IMR-90 (cell line): ENCODE measurements at regions not wholly inside any gene's neighbourhood (a gene's known extent, or its start where the extent isn't known, plus 50 kb on each side); places are given as distances from the start of the nearest gene placed in this dataset.

Source experiments
- ATAC-seq: fragments of 200-7000 bp; cut with Tn5 transposase; 2 replicates; pipeline ENCODE4 v1.9.1; 2020; ENCODE audit warnings: low read depth, mild to moderate bottlenecking, moderate library complexity
- BruUV-seq: library from RNA; stranded (reverse); fragments of 400-500 nt; replicated peaks from 2 replicates; lab custom pipeline; 2021; lab: Mats Ljungman, UMichigan
- CTCF ChIA-PET: fragments of 300-600 bp; formaldehyde crosslinking; extraction: SDS; loops from one replicate; lab custom pipeline; 2021; ENCODE audit warnings: antibody characterized with exemption; lab: Yijun Ruan, JAX
- POLR2A ChIA-PET: fragments of 300-600 bp; sonication (Branson Sonifier 250); formaldehyde crosslinking; loops from one replicate; lab custom pipeline; 2022; ENCODE audit warnings: antibody characterized with exemption; ENCODE audit not compliant: unreplicated experiment; lab: Charles Lee
- DNase-seq: peaks from one replicate; pipeline ENCODE4 v3.0.0; 2013
- H2AFZ ChIP-seq: replicated peaks from 2 replicates; pipeline ENCODE3; 2013; ENCODE audit warnings: low read length, mild to moderate bottlenecking; ENCODE audit not compliant: poor library complexity
- H2AK5ac ChIP-seq: 2 replicates; pipeline ENCODE4 v1.6.1; 2013; ENCODE audit warnings: low read depth, low read length, inconsistent platforms
- H2AK9ac ChIP-seq: replicated peaks from 2 replicates; pipeline ENCODE3; 2013; ENCODE audit warnings: mild to moderate bottlenecking, low read depth, low read length, moderate library complexity; ENCODE audit not compliant: poor library complexity
- H2BK120ac ChIP-seq: 2 replicates; pipeline ENCODE4 v1.6.1; 2013; ENCODE audit warnings: low read depth, low read length, inconsistent platforms
- H2BK15ac ChIP-seq: 3 replicates; pipeline ENCODE4 v1.6.1; 2013; ENCODE audit warnings: low read depth, low read length, inconsistent platforms
- H2BK20ac ChIP-seq: 2 replicates; pipeline ENCODE4 v1.6.1; 2013; ENCODE audit warnings: low read depth, mild to moderate bottlenecking, inconsistent platforms, low read length, moderate library complexity
- H2BK5ac ChIP-seq: 2 replicates; pipeline ENCODE4 v1.6.1; 2013; ENCODE audit warnings: mild to moderate bottlenecking, low read depth, low read length, inconsistent platforms; ENCODE audit not compliant: poor library complexity, severe bottlenecking
- H3K14ac ChIP-seq: replicated peaks from 2 replicates; pipeline ENCODE4 v1.6.1; 2013; ENCODE audit warnings: low read depth, low read length, inconsistent platforms
- H3K18ac ChIP-seq: 2 replicates; pipeline ENCODE4 v1.6.1; 2013; ENCODE audit warnings: low read depth, low read length, control low read depth
- H3K23ac ChIP-seq: 2 replicates; pipeline ENCODE4 v1.6.1; 2013; ENCODE audit warnings: low read depth, low read length, inconsistent platforms
- H3K27ac ChIP-seq: 2 replicates; pipeline ENCODE4 v1.5.1; 2013; ENCODE audit warnings: mild to moderate bottlenecking, control low read depth, low read length; ENCODE audit not compliant: insufficient read depth
- H3K27me3 ChIP-seq: 2 replicates; pipeline ENCODE4 v1.6.1; 2013; ENCODE audit warnings: low read length; ENCODE audit not compliant: control insufficient read depth, insufficient read depth
- H3K36me3 ChIP-seq: 2 replicates; pipeline ENCODE4 v1.6.1; 2013; ENCODE audit warnings: low read length, mixed read lengths; ENCODE audit not compliant: control insufficient read depth, insufficient read depth
- H3K4ac ChIP-seq: 2 replicates; pipeline ENCODE4 v1.6.1; 2013; ENCODE audit warnings: low read depth, low read length, inconsistent platforms
- H3K4me1 ChIP-seq: 2 replicates; pipeline ENCODE4 v1.6.1; 2013; ENCODE audit warnings: low read length, mixed read lengths; ENCODE audit not compliant: control insufficient read depth, insufficient read depth
- H3K4me2 ChIP-seq: 2 replicates; pipeline ENCODE4 v1.6.1; 2013; ENCODE audit warnings: low read depth, mild to moderate bottlenecking, control low read depth, low read length, moderate library complexity
- H3K4me3 ChIP-seq: 2 replicates; pipeline ENCODE4 v1.5.1; 2013; ENCODE audit warnings: low read depth, mild to moderate bottlenecking, control low read depth, low read length, moderate library complexity; ENCODE audit not compliant: insufficient read depth
- H3K56ac ChIP-seq: 2 replicates; pipeline ENCODE4 v1.6.1; 2013; ENCODE audit warnings: low read length, inconsistent platforms; ENCODE audit not compliant: insufficient read depth; ENCODE audit errors: extremely low read depth
- H3K79me1 ChIP-seq, 2 experiments: 2 replicates each; pipeline ENCODE4 v1.6.1; 2013; ENCODE audit warnings: low read length in 2 of 2, inconsistent platforms in 1 of 2, low read depth in 1 of 2
- H3K9ac ChIP-seq: 2 replicates; pipeline ENCODE4 v1.6.1; 2013; ENCODE audit warnings: low read depth, low read length, control low read depth
- H3K9me1 ChIP-seq: 2 replicates; pipeline ENCODE4 v1.6.1; 2013; ENCODE audit warnings: low read length, inconsistent platforms; ENCODE audit not compliant: insufficient read depth
- H3K9me3 ChIP-seq: 2 replicates; pipeline ENCODE4 v1.6.1; 2013; ENCODE audit warnings: low read length; ENCODE audit not compliant: control insufficient read depth, insufficient read depth
- H4K20me1 ChIP-seq: 2 replicates; pipeline ENCODE4 v1.6.1; 2013; ENCODE audit warnings: low read length, inconsistent platforms; ENCODE audit not compliant: insufficient read depth
- H4K5ac ChIP-seq: 2 replicates; pipeline ENCODE4 v1.6.1; 2013; ENCODE audit warnings: mild to moderate bottlenecking, low read depth, low read length, control low read depth
- H4K8ac ChIP-seq, 2 experiments: 2 replicates each; pipeline ENCODE4 v1.6.1; 2013; ENCODE audit warnings: low read depth in 2 of 2, low read length in 2 of 2, control low read depth in 1 of 2, inconsistent platforms in 1 of 2
- H4K91ac ChIP-seq: 2 replicates; pipeline ENCODE4 v1.6.1; 2013; ENCODE audit warnings: low read depth, low read length, inconsistent platforms; ENCODE audit not compliant: insufficient read depth
- BHLHE40 ChIP-seq: fragments of 150-350 bp; IDR thresholded peaks from 2 replicates; pipeline ENCODE4 v1.6.1; 2016; ENCODE audit warnings: mild to moderate bottlenecking, low read depth, low read length
- CEBPB ChIP-seq: IDR thresholded peaks from 2 replicates; pipeline ENCODE4 v1.6.1; 2012; ENCODE audit warnings: low read depth, low read length, improper control_type of control experiment
- CHD1 ChIP-seq: IDR thresholded peaks from 2 replicates; pipeline ENCODE4 v1.6.1; 2012; ENCODE audit warnings: low read depth, low read length, improper control_type of control experiment
- CTCF ChIP-seq: conservative IDR thresholded peaks from 2 replicates; pipeline ENCODE4 v1.5.1; 2012; ENCODE audit warnings: mild to moderate bottlenecking, low read depth, low read length, improper control_type of control experiment
- ELK1 ChIP-seq: fragments of 150-350 bp; IDR thresholded peaks from 2 replicates; pipeline ENCODE4 v1.6.1; 2016; ENCODE audit warnings: low read depth, mild to moderate bottlenecking, low read length, moderate library complexity, borderline replicate concordance
- MAFK ChIP-seq: IDR thresholded peaks from 2 replicates; pipeline ENCODE4 v1.6.1; 2012; ENCODE audit warnings: low read depth, low read length, improper control_type of control experiment
- MAZ ChIP-seq: IDR thresholded peaks from 2 replicates; pipeline ENCODE4 v1.6.1; 2012; ENCODE audit warnings: low read depth, mild to moderate bottlenecking, low read length, improper control_type of control experiment, moderate library complexity, borderline replicate concordance
- MXI1 ChIP-seq: IDR thresholded peaks from 2 replicates; pipeline ENCODE4 v1.6.1; 2012; ENCODE audit warnings: low read depth, mild to moderate bottlenecking, low read length, moderate library complexity, borderline replicate concordance
- NFE2L2 ChIP-seq: fragments of 150-350 bp; IDR thresholded peaks from 2 replicates; pipeline ENCODE4 v1.6.1; 2016; ENCODE audit warnings: low read depth, mild to moderate bottlenecking, low read length
- POLR2A ChIP-seq: IDR thresholded peaks from 2 replicates; pipeline ENCODE4 v1.6.1; 2012; ENCODE audit warnings: mild to moderate bottlenecking, low read depth, low read length
- RAD21 ChIP-seq: IDR thresholded peaks from 2 replicates; pipeline ENCODE4 v1.6.1; 2012; ENCODE audit warnings: low read length, improper control_type of control experiment
- RFX5 ChIP-seq: IDR thresholded peaks from 2 replicates; pipeline ENCODE4 v1.8.0; 2012; ENCODE audit warnings: low read depth, mild to moderate bottlenecking, low read length, moderate library complexity
- SMC3 ChIP-seq: fragments of 150-350 bp; IDR thresholded peaks from 2 replicates; pipeline ENCODE4 v1.6.1; 2016; ENCODE audit warnings: low read depth, mild to moderate bottlenecking, antibody characterized with exemption, low read length, moderate library complexity
- USF2 ChIP-seq: fragments of 150-350 bp; IDR thresholded peaks from 2 replicates; pipeline ENCODE4 v1.6.1; 2017; ENCODE audit warnings: mild to moderate bottlenecking, antibody characterized with exemption, low read length, low read depth
- WGBS, 2 experiments: methylation state at CpG; one replicate each; pipeline versions ENCODE4 v1.1.5 to v1.1.7; 2013; ENCODE audit warnings: missing lambda C conversion rate in 2 of 2; ENCODE audit not compliant: insufficient read length in 1 of 2; ENCODE audit errors: extremely low coverage in 2 of 2; 5-methylcytosine and 5-hydroxymethylcytosine counted together
- dilution Hi-C: fragments of 300-500 bp; cut with HindIII; formaldehyde crosslinking; loops from one replicate; pipeline ENCODE4 v1.14.3; 2018; ENCODE audit warnings: low sequenced_read_pairs; ENCODE audit not compliant: unreplicated experiment
- in situ Hi-C: fragments of 300-500 bp; cut with MboI; formaldehyde crosslinking; loops from 3 replicates; pipeline ENCODE4 v1.14.3; 2019; ENCODE audit warnings: low sequenced_read_pairs, inconsistent platforms, mixed read lengths
- intact Hi-C: fragments of 100-400 bp; cut with micrococcal nuclease; formaldehyde crosslinking; loops from 2 replicates; pipeline ENCODE4 v1.10.0; 2022

DNA sequence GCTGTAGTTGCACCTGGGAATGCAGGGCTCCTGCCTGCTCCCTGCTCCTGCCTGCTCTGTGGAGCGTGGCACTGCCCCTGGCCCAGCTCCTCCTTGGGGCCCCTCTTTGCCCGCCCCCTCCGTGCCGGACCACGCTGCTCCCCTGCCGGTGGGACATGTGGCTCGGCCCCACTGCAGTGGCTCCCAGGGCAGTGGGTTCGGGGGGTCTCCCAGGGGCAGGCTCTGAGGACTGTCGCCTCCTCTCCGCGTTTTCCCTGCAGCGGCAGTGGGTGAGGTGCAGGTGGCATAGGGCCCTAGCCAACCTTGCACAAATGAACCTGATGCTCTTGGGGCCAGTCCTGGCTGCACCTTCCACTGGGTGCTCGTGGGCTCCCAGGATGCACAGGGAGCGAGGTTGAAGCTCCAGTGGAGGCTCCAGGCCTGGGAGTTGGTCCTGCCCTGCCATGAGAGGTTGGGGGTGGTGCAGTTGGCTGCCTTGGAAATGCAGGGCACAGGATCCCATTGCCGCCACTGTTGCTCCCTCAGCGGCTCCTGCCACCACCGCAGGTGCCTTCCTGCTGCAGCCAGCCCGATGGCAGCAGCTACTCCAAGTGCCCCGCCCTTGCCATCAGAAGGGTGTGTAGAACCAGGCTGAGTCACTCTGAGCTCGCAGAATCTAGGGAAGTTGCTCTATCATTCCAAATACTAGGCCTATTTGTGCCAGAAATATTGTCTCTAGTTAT lies 313.1 kb upstream of the SYT4 start:
- no peak overlapping the region for H2BK5ac ChIP-seq
- H2BK15ac ChIP-seq, result no peak overlapping the region
- no peaks in the 10 kb centered on the region for H3K36me3 ChIP-seq
- H2AK9ac ChIP-seq, result no peak overlapping the region
- no peaks in the 10 kb centered on the region for H3K79me1 ChIP-seq
- H4K8ac ChIP-seq, result no peak overlapping the region
- no peak overlapping the region for H4K91ac ChIP-seq
- H3K23ac ChIP-seq, result no peak overlapping the region
- no peaks in the 10 kb centered on the region for H3K9me1 ChIP-seq
- H2AK5ac ChIP-seq, result no peak overlapping the region
- H3K4ac ChIP-seq, result no peak overlapping the region
- no peaks in the 10 kb centered on the region for H3K4me1 ChIP-seq
- no peaks in the 10 kb centered on the region for H3K9me3 ChIP-seq
- intact Hi-C loops (no loop called here), in situ Hi-C loops (loop anchor here (25.0 kb wide), 1 partner anchor 1478 kb away; no protein-coding TSS in a partner anchor), dilution Hi-C loops (no loop called here)
- 88% methylated on average over 8 of the region's 20 CpGs; no CpG with 5 or more reads in 1 of the 2 experiments for WGBS, 2 experiments
- no peak overlapping the region for H2BK120ac ChIP-seq
- ChIA-PET CTCF (interaction anchor here (1.1 to 5.8 kb wide), 2 partner anchors 18 to 21 kb away, joined by 3 to 45 read pairs; no protein-coding TSS in a partner anchor), POLR2A (no interaction called here)
- H2AFZ ChIP-seq, result no peak overlapping the region
- no peaks in the 10 kb centered on the region; the same call in 1 of the 2 replicates for H3K27me3 ChIP-seq
- ATAC-seq (no peak), DNase-seq (no peak)
- H3K18ac ChIP-seq, result no peak overlapping the region
- no peaks in the 10 kb centered on the region for H4K20me1 ChIP-seq
- no peak for TF ChIP-seq MAZ
- TF ChIP-seq NFE2L2, result no peak
- no peak for TF ChIP-seq ELK1
- TF ChIP-seq BHLHE40, result no peak
- no peak for TF ChIP-seq RFX5
- TF ChIP-seq MXI1, result no peak
- no peak for TF ChIP-seq MAFK
- no peak for TF ChIP-seq CHD1
- no peak for TF ChIP-seq RAD21
- no peak for TF ChIP-seq SMC3
- TF ChIP-seq CTCF, result no peak
- TF ChIP-seq POLR2A, result no peak
- no peak for TF ChIP-seq CEBPB
- TF ChIP-seq USF2, result no peak
- no peak overlapping the region for H3K4me2 ChIP-seq
- H3K9ac ChIP-seq, result no peak overlapping the region
- H4K5ac ChIP-seq, result no peak overlapping the region
- BruUV-seq, result no TSS peak
- no peak overlapping the region for H2BK20ac ChIP-seq
- H3K27ac ChIP-seq, result no peak overlapping the region
- no peak overlapping the region for H3K14ac ChIP-seq
- H3K56ac ChIP-seq, result no peak overlapping the region
- H3K4me3 ChIP-seq, result no peak overlapping the region
